NCI-H2081 treated with DMSO at 0.1 percent for 48 hours (cell line): ENCODE measurements at regions not wholly inside any gene's neighbourhood (a gene's known extent, or its start where the extent isn't known, plus 50 kb on each side); places are given as distances from the start of the nearest gene placed in this dataset.

Experiments used
- DNase-seq: peaks from one replicate; lab custom pipeline; 2025; lab: John Stamatoyannopoulos, UW

- no peak for DNase-seq
Measured at GRCh38 chr13:76091076-76091475, 454.9 kb downstream of the LMO7 start.

DNA sequence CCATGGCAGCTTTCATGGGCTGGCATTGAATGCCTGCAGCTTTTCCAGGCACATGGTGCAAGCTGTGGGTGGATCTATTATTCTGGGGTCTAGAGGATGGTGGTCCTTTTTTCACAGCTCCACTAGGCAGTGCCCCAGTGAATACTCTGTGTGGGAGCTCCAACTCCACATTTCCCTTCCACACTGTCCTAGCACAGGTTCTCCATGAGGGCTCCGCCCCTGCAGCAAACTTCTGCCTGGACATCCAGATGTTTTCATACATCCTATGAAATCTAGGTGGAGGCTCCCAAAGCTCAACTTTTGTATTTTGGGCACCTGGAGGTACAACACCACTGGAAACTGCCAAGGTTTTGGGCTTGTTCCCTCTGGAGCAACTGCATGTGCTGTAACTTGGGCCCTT, 450.6 kb downstream of the LMO7 start:
- DNase-seq = no peak

GRCh38 chr13:76067850-76068249, 431.7 kb downstream of the LMO7 start:
- no peak for DNase-seq

DNA sequence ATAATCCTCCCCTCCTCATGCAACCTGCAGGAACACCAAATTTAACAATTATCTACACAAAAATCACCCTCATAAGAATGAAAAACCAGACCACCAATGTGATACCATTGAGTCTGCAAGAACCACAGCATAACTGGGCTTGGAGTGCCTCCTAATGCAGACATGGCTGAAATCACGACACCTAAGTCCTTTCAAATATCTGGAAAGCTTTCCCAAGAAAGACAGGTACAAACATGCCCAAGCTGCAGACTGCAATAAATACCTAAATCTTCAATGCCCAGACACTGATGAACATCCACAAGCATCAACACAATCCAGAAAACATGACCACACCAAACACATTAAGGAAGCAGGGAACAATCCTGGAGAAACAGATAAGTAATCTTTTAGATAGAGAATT, 417.1 kb downstream of the LMO7 start:
- DNase-seq = no peak

GRCh38 chr13:76049376-76049746, 413.2 kb downstream of the LMO7 start:
- no peak for DNase-seq

GRCh38 chr13:76048675-76049375, 412.7 kb downstream of the LMO7 start:
- no peak for DNase-seq

GRCh38 chr13:76048131-76048530, 412.0 kb downstream of the LMO7 start:
- DNase-seq = no peak

DNA sequence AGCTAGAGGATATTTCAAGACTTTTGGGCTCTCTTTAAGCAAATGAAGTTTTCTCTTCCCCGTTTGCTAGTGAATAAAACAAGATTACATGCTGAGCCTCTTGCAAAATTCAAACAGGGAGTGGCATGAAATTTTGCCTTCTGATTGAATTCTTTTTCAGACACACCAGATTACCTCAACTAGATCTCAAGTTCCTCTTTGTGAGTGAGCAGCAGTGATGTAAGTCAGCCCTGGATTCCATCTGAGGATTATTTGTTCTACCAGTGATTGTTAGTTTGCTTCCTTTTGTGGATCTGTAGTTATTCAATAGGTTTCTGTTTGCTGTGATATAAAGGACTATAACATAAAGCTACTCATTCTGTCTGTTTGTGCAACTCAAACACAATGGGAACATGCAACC, 407.7 kb downstream of the LMO7 start:
- no peak for DNase-seq

GRCh38 chr13:76038920-76039716, 403.0 kb downstream of the LMO7 start:
- no peak for DNase-seq

- no peak for DNase-seq
Measured at GRCh38 chr13:76036176-76036575, 400.0 kb downstream of the LMO7 start.

GRCh38 chr13:76035711-76036110, 399.6 kb downstream of the LMO7 start:
- no peak for DNase-seq

- DNase-seq = no peak
Measured at GRCh38 chr13:76029706-76030105, 393.6 kb downstream of the LMO7 start.

DNA sequence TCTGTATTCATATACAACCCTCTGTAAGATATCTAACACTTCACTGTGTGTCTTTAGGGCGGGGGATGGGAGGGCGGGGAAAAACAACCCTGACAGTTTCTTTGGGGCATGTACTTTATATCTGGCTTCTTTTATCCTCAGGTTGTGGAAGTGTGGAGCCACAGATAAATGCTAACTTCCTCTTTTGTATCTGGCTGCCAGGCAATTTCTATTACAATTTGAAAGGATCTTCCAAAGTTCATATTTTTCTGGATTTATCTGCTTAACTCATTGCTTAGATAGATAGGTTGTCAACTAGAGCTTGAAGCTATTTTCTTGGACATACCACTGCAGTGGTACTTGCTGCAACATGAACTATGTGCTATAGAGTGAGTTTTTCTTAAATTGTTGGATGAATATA, 393.0 kb downstream of the LMO7 start:
- DNase-seq = no peak

DNA sequence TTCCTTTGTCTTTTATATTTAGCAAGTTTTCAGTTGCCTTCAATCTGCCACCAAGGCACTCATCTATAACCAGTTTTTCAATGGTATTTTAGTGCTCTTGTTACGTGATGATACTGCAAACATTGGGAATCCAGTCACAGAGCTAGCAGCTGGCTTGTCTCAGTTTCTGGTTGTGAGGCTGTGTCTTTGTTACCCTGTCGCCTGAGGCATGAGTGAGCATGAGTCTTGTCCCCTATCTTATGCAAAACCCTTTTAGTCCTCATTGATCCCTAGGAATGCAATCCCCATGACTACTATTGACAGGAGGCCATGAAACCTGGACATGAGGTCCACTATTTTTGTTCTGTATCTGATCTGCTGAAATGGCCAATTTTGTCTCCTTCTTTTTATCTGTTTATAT, 391.0 kb downstream of the LMO7 start:
- no peak for DNase-seq

- no peak for DNase-seq
Measured at GRCh38 chr13:76025392-76025791, 389.3 kb downstream of the LMO7 start.

- no peak for DNase-seq
Measured at GRCh38 chr13:76024151-76024550, 388.0 kb downstream of the LMO7 start.

GRCh38 chr13:76023652-76024051, 387.5 kb downstream of the LMO7 start:
- no peak for DNase-seq

DNA sequence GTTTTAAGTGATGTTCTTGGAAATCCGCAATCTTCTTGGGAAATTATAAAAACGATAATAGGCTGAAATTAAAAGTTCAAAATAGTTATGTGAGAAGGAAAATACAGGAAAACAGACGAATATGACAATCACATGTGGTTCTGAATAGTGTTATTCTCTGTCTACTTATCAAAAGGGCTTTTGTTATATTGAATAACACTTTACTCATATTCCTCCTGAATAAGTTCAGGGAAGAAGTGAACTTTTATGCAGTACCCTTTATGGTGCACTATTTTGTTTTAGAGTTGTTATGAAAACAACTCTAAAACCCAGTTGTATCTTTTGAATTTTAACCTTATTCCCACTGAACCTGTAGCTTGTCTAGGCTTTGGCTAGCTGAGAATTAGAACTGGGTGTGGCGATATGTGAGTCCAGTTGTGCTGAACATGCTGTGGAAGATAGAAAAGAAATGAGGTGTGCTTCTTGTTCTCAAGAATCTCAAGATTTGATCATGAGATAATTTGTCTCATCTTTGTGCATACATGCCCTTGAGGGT, 384.4 kb downstream of the LMO7 start:
- DNase-seq = no peak

DNA sequence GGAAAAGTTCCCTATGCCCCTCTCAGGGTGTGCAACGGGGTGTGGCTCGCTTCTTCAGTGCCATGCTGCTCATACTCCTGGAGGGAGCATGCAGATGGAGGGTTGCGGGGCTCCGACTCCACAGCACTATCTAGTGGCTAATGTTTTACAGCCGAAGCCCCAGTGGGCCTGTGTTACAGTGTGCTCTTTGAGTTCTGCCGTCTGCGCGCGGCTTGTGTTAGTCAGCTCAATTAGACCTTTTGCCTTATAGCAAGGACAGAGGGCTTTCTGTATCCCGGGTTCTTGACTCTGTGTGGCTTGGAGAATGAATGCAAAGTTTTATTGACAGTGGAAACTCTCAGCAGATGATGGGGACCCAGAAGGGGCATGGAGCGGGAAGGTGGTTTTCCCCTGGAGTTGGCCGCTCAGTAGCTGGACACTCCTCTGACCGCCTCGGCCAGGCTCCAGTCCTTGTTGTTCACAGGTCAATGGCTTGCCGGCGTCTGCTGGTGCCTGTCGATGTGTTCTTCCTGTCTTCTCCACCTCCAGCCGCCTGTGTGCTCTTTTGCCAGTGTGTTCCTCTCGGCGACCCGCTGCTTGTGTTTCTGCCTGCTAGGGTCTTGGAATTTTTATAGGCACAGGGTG, 383.4 kb downstream of the LMO7 start:
- no peak for DNase-seq

DNA sequence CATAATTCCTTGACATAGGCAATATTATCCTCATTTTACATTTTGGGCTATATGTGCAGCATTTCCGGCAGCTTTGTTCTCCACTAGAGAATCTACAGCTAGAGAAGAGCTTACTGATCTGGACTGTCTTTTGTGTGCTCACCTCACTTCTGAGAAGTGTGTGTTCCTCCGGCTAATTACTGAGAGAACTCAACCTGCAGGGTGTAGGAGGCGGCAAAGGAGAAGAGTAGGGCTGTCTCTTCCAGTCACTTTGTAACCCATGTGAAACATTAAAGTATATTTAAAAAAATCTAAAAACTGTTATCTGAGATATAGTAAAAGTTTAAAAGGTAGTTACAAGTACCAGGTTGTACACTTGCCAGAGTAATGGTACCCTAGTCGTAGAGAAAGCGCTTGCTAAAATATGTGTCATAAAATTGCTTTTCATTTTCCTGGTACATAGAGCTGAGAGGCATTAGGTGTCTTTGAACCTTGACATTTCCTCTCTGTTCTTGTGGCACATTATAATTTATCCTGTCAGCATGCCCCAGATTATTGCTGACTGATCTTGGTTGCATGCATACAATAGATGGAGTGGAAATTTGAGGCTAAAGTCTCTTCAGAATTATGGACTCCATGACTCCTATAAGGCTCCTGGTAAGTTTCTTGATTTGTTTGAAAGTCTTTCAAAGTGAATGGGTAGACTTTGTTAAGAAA, 381.9 kb downstream of the LMO7 start:
- DNase-seq = no peak

- no peak for DNase-seq
Measured at GRCh38 chr13:76016799-76017400, 380.8 kb downstream of the LMO7 start.
